ENCODE measurements at regions not wholly inside any gene's neighbourhood (a gene's known extent, or its start where the extent isn't known, plus 50 kb on each side); places are given as distances from the start of the nearest gene placed in this dataset.
"Not testable (repeated sequence)": the region's sequence is repeated elsewhere in the genome, so short reads cannot be mapped to it uniquely, and the experiment has no call there.

- CTCF ChIA-PET, result no interaction called here
Measured at GRCh38 chr2:7759898-7760297, 842.7 kb downstream of the RNF144A start.

GRCh38 chr2:7763418-7763817 is 846.2 kb downstream of the RNF144A start:
- CTCF ChIA-PET; H3K4me3 ChIP-seq (ENCODE audit: low read depth, low read length, poor library complexity, severe bottlenecking); DNase-seq (ENCODE audit: low spot score); POLR2A ChIA-PET (ENCODE audit: low non-redundant PET); H3K27ac ChIP-seq (ENCODE audit: low read depth, low read length, poor library complexity, severe bottlenecking); H3K27me3 ChIP-seq (replicated peaks; ENCODE audit: insufficient read depth, low read depth, low read length, poor library complexity); intact Hi-C loops (cut with micrococcal nuclease; ENCODE audit: unreplicated experiment); H3K36me3 ChIP-seq (ENCODE audit: insufficient read depth, low read length, poor library complexity, severe bottlenecking); BruUV-seq (replicated peaks); H3K4me1 ChIP-seq (ENCODE audit: insufficient read depth, low read length, poor library complexity, severe bottlenecking): not testable (repeated sequence)
- peaks cover 12% of the 10 kb centered on the region for H3K9me3 ChIP-seq (ENCODE audit: low read depth, low read length, poor library complexity, severe bottlenecking)

More at GRCh38 chr2:7759898-7760297, 842.7 kb downstream of the RNF144A start:
- no peak overlapping the region for H3K4me3 ChIP-seq (ENCODE audit: low read depth, low read length, poor library complexity, severe bottlenecking)
- BruUV-seq (replicated peaks), result no TSS peak
- POLR2A ChIA-PET (ENCODE audit: low non-redundant PET), result no interaction called here
- H3K36me3 ChIP-seq (ENCODE audit: insufficient read depth, low read length, poor library complexity, severe bottlenecking), result no peaks in the 10 kb centered on the region
- H3K9me3 ChIP-seq (ENCODE audit: low read depth, low read length, poor library complexity, severe bottlenecking), result peaks cover 12% of the 10 kb centered on the region
- no peak overlapping the region for H3K27ac ChIP-seq (ENCODE audit: low read depth, low read length, poor library complexity, severe bottlenecking)
- TF ChIP-seq CTCF (conservative IDR thresholded peaks at IDR 0.05; ENCODE audit: low read depth, low read length), result no peak
- no peak for TF ChIP-seq EZH2 (IDR thresholded peaks at IDR 0.05; ENCODE audit: borderline replicate concordance, low read depth, low read length, poor library complexity, severe bottlenecking)
- no peaks in the 10 kb centered on the region for H3K27me3 ChIP-seq (replicated peaks; ENCODE audit: insufficient read depth, low read depth, low read length, poor library complexity)
- DNase-seq (ENCODE audit: low spot score), result no peak
- no peaks in the 10 kb centered on the region for H3K4me1 ChIP-seq (ENCODE audit: insufficient read depth, low read length, poor library complexity, severe bottlenecking)
- intact Hi-C loops (cut with micrococcal nuclease; ENCODE audit: unreplicated experiment), result no loop called here

- H3K36me3 ChIP-seq (ENCODE audit: insufficient read depth, low read length, poor library complexity, severe bottlenecking), result no peaks in the 10 kb centered on the region
- H3K27me3 ChIP-seq (replicated peaks; ENCODE audit: insufficient read depth, low read depth, low read length, poor library complexity), result no peaks in the 10 kb centered on the region
- H3K9me3 ChIP-seq (ENCODE audit: low read depth, low read length, poor library complexity, severe bottlenecking), result peaks cover 12% of the 10 kb centered on the region
- CTCF ChIA-PET, result no interaction called here
- no peak for TF ChIP-seq EZH2 (IDR thresholded peaks at IDR 0.05; ENCODE audit: borderline replicate concordance, low read depth, low read length, poor library complexity, severe bottlenecking)
- no peak for TF ChIP-seq CTCF (conservative IDR thresholded peaks at IDR 0.05; ENCODE audit: low read depth, low read length)
- no peak overlapping the region for H3K4me3 ChIP-seq (ENCODE audit: low read depth, low read length, poor library complexity, severe bottlenecking)
- BruUV-seq (replicated peaks), result no TSS peak
- intact Hi-C loops (cut with micrococcal nuclease; ENCODE audit: unreplicated experiment), result no loop called here
- H3K4me1 ChIP-seq (ENCODE audit: insufficient read depth, low read length, poor library complexity, severe bottlenecking), result no peaks in the 10 kb centered on the region
- POLR2A ChIA-PET (ENCODE audit: low non-redundant PET), result no interaction called here
- H3K27ac ChIP-seq (ENCODE audit: low read depth, low read length, poor library complexity, severe bottlenecking), result no peak overlapping the region
- no peak for DNase-seq (ENCODE audit: low spot score)
Measured at GRCh38 chr2:7765236-7765635, 848.0 kb downstream of the RNF144A start.

- CTCF ChIA-PET, result no interaction called here
Measured at GRCh38 chr2:7766088-7766722, 849.0 kb downstream of the RNF144A start.

More at GRCh38 chr2:7766088-7766722, 849.0 kb downstream of the RNF144A start:
- Histone ChIP-seq H3K36me3 (ENCODE audit: insufficient read depth, low read length, poor library complexity, severe bottlenecking) (no peaks in the 10 kb centered on the region), H3K9me3 (ENCODE audit: low read depth, low read length, poor library complexity, severe bottlenecking) (peaks cover 12% of the 10 kb centered on the region), H3K27me3 (replicated peaks; ENCODE audit: insufficient read depth, low read depth, low read length, poor library complexity) (no peaks in the 10 kb centered on the region), H3K27ac (ENCODE audit: low read depth, low read length, poor library complexity, severe bottlenecking) (no peak overlapping the region), H3K4me1 (ENCODE audit: insufficient read depth, low read length, poor library complexity, severe bottlenecking) (no peaks in the 10 kb centered on the region), H3K4me3 (ENCODE audit: low read depth, low read length, poor library complexity, severe bottlenecking) (no peak overlapping the region)
- POLR2A ChIA-PET (ENCODE audit: low non-redundant PET), result no interaction called here
- no TSS peak for BruUV-seq (replicated peaks)
- no peak for DNase-seq (ENCODE audit: low spot score)
- intact Hi-C loops (cut with micrococcal nuclease; ENCODE audit: unreplicated experiment), result no loop called here
- TF ChIP-seq CTCF (conservative IDR thresholded peaks at IDR 0.05; ENCODE audit: low read depth, low read length) (no peak), EZH2 (IDR thresholded peaks at IDR 0.05; ENCODE audit: borderline replicate concordance, low read depth, low read length, poor library complexity, severe bottlenecking) (no peak)
